22Rv1 (cell line): ENCODE measurements at regions not wholly inside any gene's neighbourhood (a gene's known extent, or its start where the extent isn't known, plus 50 kb on each side); places are given as distances from the start of the nearest gene placed in this dataset.

Source experiments
- H3K27ac ChIP-seq: fragments of 450-650 bp; 2 replicates; pipeline ENCODE4 v1.5.1; 2017
- ZFX ChIP-seq: fragments of 450-650 bp; IDR thresholded peaks from 2 replicates; pipeline ENCODE4 v1.6.1; 2017; ENCODE audit warnings: antibody characterized with exemption, borderline replicate concordance
- TF ChIP-seq, protein P1 (sequence below): fragments of 450-650 bp; IDR thresholded peaks from 2 replicates; pipeline ENCODE4 v1.5.1; 2017; ENCODE audit warnings: mild to moderate bottlenecking

DNA sequence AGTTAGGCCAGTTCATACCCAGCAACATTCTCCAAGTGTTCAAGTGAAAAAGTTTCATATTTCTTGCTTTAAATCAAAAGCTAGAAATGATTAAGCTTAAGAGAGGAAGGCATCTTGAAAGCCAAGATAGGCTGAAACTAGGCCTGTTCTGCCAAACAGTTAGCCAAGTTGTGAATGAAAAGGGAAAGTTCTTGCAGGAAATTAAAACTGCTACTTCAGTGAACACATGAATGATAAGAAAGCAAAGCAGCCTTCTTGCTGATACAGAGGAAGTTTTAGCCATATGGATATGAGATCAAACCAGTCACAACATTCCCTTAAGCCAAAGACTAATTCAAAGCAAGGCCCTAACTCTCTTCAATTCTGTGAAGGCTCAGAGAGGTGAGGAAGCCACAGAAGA lies 274.7 kb downstream of the TUSC7 start:
- no peak for TF ChIP-seq ZFX
- TF ChIP-seq, protein P1, sequence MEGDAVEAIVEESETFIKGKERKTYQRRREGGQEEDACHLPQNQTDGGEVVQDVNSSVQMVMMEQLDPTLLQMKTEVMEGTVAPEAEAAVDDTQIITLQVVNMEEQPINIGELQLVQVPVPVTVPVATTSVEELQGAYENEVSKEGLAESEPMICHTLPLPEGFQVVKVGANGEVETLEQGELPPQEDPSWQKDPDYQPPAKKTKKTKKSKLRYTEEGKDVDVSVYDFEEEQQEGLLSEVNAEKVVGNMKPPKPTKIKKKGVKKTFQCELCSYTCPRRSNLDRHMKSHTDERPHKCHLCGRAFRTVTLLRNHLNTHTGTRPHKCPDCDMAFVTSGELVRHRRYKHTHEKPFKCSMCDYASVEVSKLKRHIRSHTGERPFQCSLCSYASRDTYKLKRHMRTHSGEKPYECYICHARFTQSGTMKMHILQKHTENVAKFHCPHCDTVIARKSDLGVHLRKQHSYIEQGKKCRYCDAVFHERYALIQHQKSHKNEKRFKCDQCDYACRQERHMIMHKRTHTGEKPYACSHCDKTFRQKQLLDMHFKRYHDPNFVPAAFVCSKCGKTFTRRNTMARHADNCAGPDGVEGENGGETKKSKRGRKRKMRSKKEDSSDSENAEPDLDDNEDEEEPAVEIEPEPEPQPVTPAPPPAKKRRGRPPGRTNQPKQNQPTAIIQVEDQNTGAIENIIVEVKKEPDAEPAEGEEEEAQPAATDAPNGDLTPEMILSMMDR, result no peak
- H3K27ac ChIP-seq, result no peak overlapping the region

DNA sequence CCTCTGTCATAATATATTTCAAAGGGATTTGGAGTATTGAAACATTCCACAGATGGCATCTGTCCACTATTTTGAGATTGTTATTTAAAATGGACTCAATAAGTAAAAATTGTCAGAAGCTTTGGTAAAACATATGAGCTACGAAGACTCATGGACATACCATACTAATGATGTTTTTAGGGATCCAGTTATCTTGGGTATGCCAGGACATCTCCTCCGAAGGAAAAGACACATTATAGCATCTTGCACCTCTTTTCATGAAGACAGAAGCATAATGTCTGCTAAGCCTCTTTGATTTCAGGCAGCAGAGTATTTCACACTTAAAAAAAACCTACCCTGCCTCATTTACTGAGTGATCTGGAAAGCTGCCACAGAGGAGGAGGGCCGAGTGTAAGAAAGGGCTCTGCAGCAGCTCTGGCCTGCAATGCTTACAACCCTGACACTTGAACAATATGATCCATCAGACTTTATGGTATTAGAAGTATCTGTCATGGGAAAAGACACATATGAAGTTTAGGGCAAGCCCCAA lies 284.8 kb downstream of the TUSC7 start:
- TF ChIP-seq, protein P1, result no peak
- no peak for TF ChIP-seq ZFX
- H3K27ac ChIP-seq, result no peak overlapping the region

DNA sequence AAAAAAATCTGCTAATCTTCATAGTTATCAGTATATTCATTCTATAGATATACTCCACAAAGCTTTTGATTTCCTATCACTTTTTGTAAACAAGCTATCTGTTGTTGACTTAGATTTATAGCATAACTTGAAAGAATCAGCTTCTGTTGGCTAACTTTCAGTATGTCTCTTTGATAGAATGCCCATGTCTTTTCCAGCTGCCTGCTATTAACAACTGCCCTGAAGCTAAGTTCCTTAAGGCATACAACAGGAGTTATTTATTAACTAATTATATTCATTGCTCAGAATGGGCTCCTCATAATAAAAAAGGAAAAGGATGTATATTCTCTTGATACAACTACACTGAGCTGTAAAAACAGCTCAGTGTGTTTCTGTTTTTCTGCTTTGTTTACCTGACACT lies 293.9 kb downstream of the TUSC7 start:
- H3K27ac ChIP-seq, result peak overlapping the region; percentile 22; the same call in 1 of the 2 replicates
- no peak for TF ChIP-seq ZFX
- TF ChIP-seq, protein P1, result no peak

DNA sequence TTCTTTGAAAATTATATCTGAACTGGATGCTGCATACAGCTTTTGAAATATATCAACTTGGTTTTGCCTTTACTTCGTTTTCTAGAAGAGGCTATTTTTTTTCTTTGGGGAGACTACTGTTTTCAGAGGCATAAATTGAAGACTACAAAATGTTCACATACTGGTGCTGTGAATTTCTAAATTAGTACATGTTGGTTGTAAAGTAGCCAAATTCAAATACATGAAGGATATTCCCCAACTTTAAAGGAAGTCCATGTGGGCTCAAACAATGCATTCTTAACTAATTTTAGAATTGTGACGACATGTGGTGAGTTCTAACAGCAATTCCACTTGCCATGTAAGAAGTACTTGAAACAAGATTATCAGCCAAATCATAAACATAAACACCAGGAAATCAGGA lies 295.7 kb downstream of the TUSC7 start:
- H3K27ac ChIP-seq, result no peak overlapping the region
- TF ChIP-seq ZFX, result no peak
- TF ChIP-seq, protein P1, result no peak

DNA sequence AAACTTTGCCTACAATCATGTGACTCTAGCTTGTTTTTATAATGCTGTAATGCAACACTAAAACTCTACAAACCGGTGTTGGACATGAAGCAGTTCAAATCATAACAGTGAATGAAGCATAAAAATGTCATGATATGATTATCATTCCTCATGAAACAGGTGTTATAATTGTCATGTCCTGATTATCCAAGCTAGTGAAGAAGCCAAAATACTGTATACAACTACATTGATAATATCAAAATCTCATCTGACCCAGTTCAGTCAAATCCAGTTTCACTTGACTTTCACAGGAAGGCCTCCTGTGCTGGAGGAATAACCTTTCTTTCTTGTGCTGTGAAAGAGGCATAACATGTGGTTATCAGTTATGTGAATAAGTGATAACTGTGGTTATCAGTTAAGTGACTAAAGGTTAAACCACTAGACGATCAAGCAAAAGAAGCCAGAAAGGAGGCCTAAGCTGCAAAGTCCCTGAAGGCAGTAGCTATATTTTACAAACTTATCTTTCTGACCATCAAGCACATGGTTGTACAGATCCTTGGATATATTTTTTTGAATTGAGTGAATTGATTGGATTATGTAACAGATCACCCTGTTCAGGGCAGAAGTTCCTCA lies 296.4 kb downstream of the TUSC7 start:
- TF ChIP-seq, protein P1, result no peak
- TF ChIP-seq ZFX, result no peak

DNA sequence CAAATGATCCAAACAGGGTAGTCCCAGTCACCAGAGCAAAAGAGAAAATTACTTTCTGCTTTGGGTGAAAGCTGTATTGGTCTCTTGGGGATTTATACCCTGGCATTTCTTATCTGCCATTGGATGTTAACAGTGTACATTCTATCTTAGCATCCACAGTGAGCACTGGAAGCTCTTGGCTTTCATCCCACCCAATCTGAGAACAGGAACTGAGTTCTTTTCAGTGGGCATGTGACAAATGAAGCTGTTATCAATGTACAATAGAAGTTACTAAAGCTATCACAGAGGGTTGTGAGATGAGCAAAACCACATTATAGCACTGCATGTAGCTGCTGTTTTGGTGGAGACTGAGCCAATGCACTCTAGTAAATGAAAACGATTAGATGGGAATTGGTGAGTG lies 300.7 kb downstream of the TUSC7 start:
- H3K27ac ChIP-seq, result no peak overlapping the region
- TF ChIP-seq ZFX, result no peak
- TF ChIP-seq, protein P1, result no peak

More for the DNA sequence above, 296.4 kb downstream of the TUSC7 start:
- H3K27ac ChIP-seq, result no peak overlapping the region

DNA sequence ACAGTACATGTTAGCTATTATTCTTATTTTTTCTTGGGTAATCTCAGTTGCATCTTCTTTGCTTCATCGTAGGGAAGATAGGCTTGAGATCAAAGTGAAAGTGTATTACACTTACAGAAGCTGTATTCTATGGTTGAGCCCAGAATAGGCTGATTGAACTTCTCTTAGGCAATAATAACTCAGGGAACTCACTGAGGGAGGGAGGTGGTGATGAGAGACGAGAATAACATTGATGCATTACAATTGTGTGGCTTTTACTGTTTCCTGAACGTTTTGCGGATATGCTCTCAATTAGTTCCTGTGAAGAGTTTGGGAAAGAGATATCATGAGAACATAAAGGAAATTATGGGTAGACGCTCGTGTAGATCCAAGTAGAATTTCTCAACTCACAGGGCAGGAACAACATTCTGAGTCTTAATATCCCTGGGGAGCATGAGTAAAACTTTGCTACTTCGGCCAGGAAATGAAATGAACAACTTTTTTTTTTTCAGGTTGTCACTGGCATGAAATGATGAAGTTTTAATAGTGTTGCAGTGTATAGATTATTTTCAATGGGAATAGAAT lies 302.2 kb downstream of the TUSC7 start:
- TF ChIP-seq ZFX, result no peak
- TF ChIP-seq, protein P1, result no peak
- H3K27ac ChIP-seq, result no peak overlapping the region
